Heart right ventricle (tissue), 16 donors: ENCODE measurements at regions not wholly inside any gene's neighbourhood (a gene's known extent, or its start where the extent isn't known, plus 50 kb on each side); places are given as distances from the start of the nearest gene placed in this dataset.

ENCODE experiments used
- ATAC-seq, 8 donors: fragments of 200-7000 bp; cut with Tn5 transposase; one replicate each; pipeline ENCODE4 v1.9.1; 2020; ENCODE audit warnings: mild to moderate bottlenecking in 8 of 8, moderate library complexity in 8 of 8, moderate number of reproducible peaks in 1 of 8
- DNase-seq, 2 donors: peaks; one replicate each; pipeline ENCODE4 v3.0.0-alpha.2; 2020
- H3K27ac ChIP-seq, 10 donors: fragments of 200-600 bp; sonication (generic) in 2 of 10; one replicate each; pipeline versions ENCODE4 v1.5.0 to v1.8.0; 2020 to 2022; ENCODE audit warnings: mild to moderate bottlenecking in 3 of 10
- H3K27me3 ChIP-seq, 7 donors: fragments of 200-600 bp; one replicate each; pipeline ENCODE4 v1.8.0; 2021 to 2022; ENCODE audit warnings: mild to moderate bottlenecking in 2 of 7
- H3K36me3 ChIP-seq, 9 donors: fragments of 200-600 bp; sonication (generic) in 1 of 9; one replicate each; pipeline versions ENCODE4 v1.5.0 to v1.8.0; 2020 to 2022; ENCODE audit warnings: mild to moderate bottlenecking in 2 of 9
- H3K4me1 ChIP-seq, 9 donors: fragments of 200-600 bp; sonication (generic) in 1 of 9; one replicate each; pipeline versions ENCODE4 v1.5.0 to v1.8.0; 2020 to 2022; ENCODE audit warnings: mild to moderate bottlenecking in 4 of 9
- H3K4me3 ChIP-seq, 10 donors: fragments of 200-600 bp; sonication (generic) in 2 of 10; one replicate each; pipeline versions ENCODE4 v1.5.0 to v1.8.0; 2020 to 2022; ENCODE audit warnings: mild to moderate bottlenecking in 7 of 10, moderate library complexity in 2 of 10
- H3K9me3 ChIP-seq, 11 donors: fragments of 200-600 bp in 10 of 11; sonication (generic) in 2 of 11; one replicate each; pipeline versions ENCODE4 v1.5.0 to v1.8.0; 2013 to 2022; ENCODE audit warnings: mild to moderate bottlenecking in 2 of 11, control low read depth in 1 of 11, moderate library complexity in 1 of 11
- CTCF ChIP-seq, 9 donors: fragments of 200-600 bp; sonication (generic) in 2 of 9; IDR thresholded peaks; one replicate each; pipeline versions ENCODE4 v1.5.0 to v1.8.0; 2021 to 2022; ENCODE audit warnings: antibody characterized with exemption in 9 of 9, mild to moderate bottlenecking in 5 of 9, moderate library complexity in 1 of 9
- WGBS, 2 donors: extraction: QIAGEN DNeasy Blood & Tissue Kit; methylation state at CpG; one replicate each; pipeline ENCODE4 v1.1.7; 2013; ENCODE audit warnings: inconsistent platforms in 1 of 2; 5-methylcytosine and 5-hydroxymethylcytosine counted together
- intact Hi-C, 10 donors: fragments of 100-400 bp; cut with DNase I; formaldehyde crosslinking; loops; one replicate each; pipeline versions ENCODE4 v1.11.1 to v1.14.2; 2022
- donor health status: Arrhythmogenic right ventricular cardiomyopathy.
- donor health status: ischemic (EF 13 %, LVEDD 7.1; RV severe dilation, severe dysfunction).
- donor health status: healthy with polysubstance abuse.
- donor health status: DM: no; HTN: yes; CAD: no.
- donor health status: DM: no; HTN: no; CAD: no.
- donor health status: ischemic (EF 25% LVEDD 6.9; RV normal size, moderate dysfunction).
- donor health status: ischemic (EF 25% LVEDD 5.7; RV mildly dilated, moderate dysfunction).
- donor health status: healthy.
- donor health status: DM: yes; HTN: yes; CAD: no.
- donor health status: Ischemic cardiomyopathy.
- donor health status: ischemic (EF 35%, LVEDD 5.7; RV mildly dilated, moderate dysfunction).
- donor health status: nonischemic (EF 11% LVEDD 7.7; RV severe dilation, severe dysfunction).
- donor health status: DM: yes; HTN: yes; CAD: no.
- donor health status: PGD.
- donor health status: ischemic (EF 29% LVEDD 5.4; RV normal size, mild dysfunction).
- donor health status: nonischemic (EF 23%, LVEDD 6.1; RV moderate dilation, normal function).

DNA sequence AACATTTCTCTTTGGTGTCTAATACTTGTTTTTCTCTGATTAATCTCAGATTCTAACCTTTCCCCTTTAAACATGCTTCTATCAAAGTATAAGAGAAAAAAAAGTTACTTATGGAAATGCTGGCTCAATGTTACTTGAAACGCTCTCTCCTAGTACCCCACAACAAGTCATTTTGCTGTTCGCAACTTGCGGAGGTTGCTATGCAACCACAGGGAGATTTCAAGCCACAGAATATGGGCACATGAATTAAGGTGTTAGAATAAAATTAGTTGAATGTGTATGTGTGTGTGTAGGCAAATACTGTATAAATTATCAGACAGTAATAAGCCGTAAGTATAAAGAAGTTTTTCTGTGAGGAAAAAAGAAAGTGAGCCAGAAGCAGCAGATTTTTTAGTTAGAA lies 80.6 kb downstream of the CCDC59 start:
- H3K36me3 ChIP-seq = no peaks in the 10 kb centered on the region
- no peak overlapping the region for H3K27ac ChIP-seq
- H3K27me3 ChIP-seq = no peaks in the 10 kb centered on the region
- no peak for DNase-seq
- TF ChIP-seq CTCF (IDR thresholded peaks at IDR 0.05) = no peak
- H3K4me1 ChIP-seq = no peaks in the 10 kb centered on the region
- 84 to 92% methylated on average over 4 of the region's 4 CpGs for WGBS, 2 donors
- intact Hi-C loops = no loop called here
- no peak for ATAC-seq
- H3K4me3 ChIP-seq = no peak overlapping the region
- H3K9me3 ChIP-seq = peaks cover 0 to 9% (median 0%) of the 10 kb centered on the region in 11 donors

GRCh38 chr12:82242729-82243128 lies 115.5 kb downstream of the CCDC59 start:
- no peak overlapping the region for H3K4me3 ChIP-seq
- 77 to 93% methylated on average over 4 of the region's 4 CpGs for WGBS, 2 donors
- ATAC-seq (no peak), DNase-seq (no peak)
- H3K4me1 ChIP-seq = no peaks in the 10 kb centered on the region
- peaks cover 0 to 14% (median 0%) of the 10 kb centered on the region in 11 donors for H3K9me3 ChIP-seq
- no peak for TF ChIP-seq CTCF (IDR thresholded peaks at IDR 0.05)
- H3K27ac ChIP-seq = no peak overlapping the region
- intact Hi-C loops = no loop called here
- H3K36me3 ChIP-seq = no peaks in the 10 kb centered on the region
- no peaks in the 10 kb centered on the region for H3K27me3 ChIP-seq

- no peak for TF ChIP-seq CTCF (IDR thresholded peaks at IDR 0.05)
- no peak for DNase-seq
- H3K27ac ChIP-seq = no peak overlapping the region
- H3K4me1 ChIP-seq = no peaks in the 10 kb centered on the region
- H3K4me3 ChIP-seq = no peak overlapping the region
- no peaks in the 10 kb centered on the region for H3K36me3 ChIP-seq
- no peaks in the 10 kb centered on the region for H3K27me3 ChIP-seq
- no peak for ATAC-seq
- peaks cover 0 to 4% (median 0%) of the 10 kb centered on the region in 11 donors for H3K9me3 ChIP-seq
- intact Hi-C loops = no loop called here
Measured at GRCh38 chr12:82225871-82226270, 132.3 kb downstream of the CCDC59 start.

DNA sequence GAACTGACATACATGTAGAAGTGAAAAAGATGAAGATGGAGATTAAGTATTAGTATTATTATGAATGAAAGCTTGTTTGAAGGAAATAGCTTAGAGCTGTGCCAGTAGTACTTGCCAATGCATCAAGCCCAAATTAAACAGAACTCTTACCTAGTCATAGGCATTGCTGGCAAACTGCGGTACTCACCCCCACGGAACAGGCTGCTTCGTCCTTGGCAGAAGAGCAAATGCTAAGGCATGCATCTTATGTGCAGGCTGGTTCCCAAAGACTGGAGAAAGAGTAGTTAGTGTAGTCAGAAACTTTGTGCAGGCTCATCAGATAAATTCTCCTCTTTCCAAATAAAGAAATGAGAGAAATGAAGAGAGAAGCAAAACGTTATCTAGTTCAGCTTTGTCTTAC lies 134.8 kb downstream of the CCDC59 start:
- 80 to 90% methylated on average over 4 of the region's 4 CpGs for WGBS, 2 donors
- no peak overlapping the region for H3K27ac ChIP-seq
- H3K27me3 ChIP-seq = no peaks in the 10 kb centered on the region
- no peak for TF ChIP-seq CTCF (IDR thresholded peaks at IDR 0.05)
- DNase-seq (no peak), ATAC-seq (no peak)
- intact Hi-C loops = no loop called here
- H3K9me3 ChIP-seq = peaks cover 0 to 4% (median 0%) of the 10 kb centered on the region in 11 donors
- no peaks in the 10 kb centered on the region for H3K4me1 ChIP-seq
- no peaks in the 10 kb centered on the region for H3K36me3 ChIP-seq
- H3K4me3 ChIP-seq = no peak overlapping the region

GRCh38 chr12:82216475-82216874 lies 141.7 kb downstream of the CCDC59 start:
- intact Hi-C loops = no loop called here
- ATAC-seq (no peak), DNase-seq (no peak)
- 83 to 88% methylated on average over 6 of the region's 6 CpGs for WGBS, 2 donors
- no peak for TF ChIP-seq CTCF (IDR thresholded peaks at IDR 0.05)
- no peaks in the 10 kb centered on the region for H3K36me3 ChIP-seq
- no peak overlapping the region for H3K4me3 ChIP-seq
- H3K27me3 ChIP-seq = no peaks in the 10 kb centered on the region
- H3K4me1 ChIP-seq = no peaks in the 10 kb centered on the region
- H3K9me3 ChIP-seq = peaks cover 0 to 29% (median 2%) of the 10 kb centered on the region in 11 donors
- H3K27ac ChIP-seq = no peak overlapping the region
